HG02623 (cell line): ENCODE measurements at regions not wholly inside any gene's neighbourhood (a gene's known extent, or its start where the extent isn't known, plus 50 kb on each side); places are given as distances from the start of the nearest gene placed in this dataset.
"Not testable (repeated sequence)": the region's sequence is repeated elsewhere in the genome, so short reads cannot be mapped to it uniquely, and the experiment has no call there.

Source experiments
- ATAC-seq: cut with Tn5 transposase; IDR thresholded peaks from one replicate; pipeline ENCODE4 v1.9.1; 2021; ENCODE audit warnings: moderate library complexity; ENCODE audit not compliant: unreplicated experiment

- no peak for ATAC-seq
Observed at GRCh38 chr3:174536319-174536718, 322.8 kb upstream of the NAALADL2 start.

DNA sequence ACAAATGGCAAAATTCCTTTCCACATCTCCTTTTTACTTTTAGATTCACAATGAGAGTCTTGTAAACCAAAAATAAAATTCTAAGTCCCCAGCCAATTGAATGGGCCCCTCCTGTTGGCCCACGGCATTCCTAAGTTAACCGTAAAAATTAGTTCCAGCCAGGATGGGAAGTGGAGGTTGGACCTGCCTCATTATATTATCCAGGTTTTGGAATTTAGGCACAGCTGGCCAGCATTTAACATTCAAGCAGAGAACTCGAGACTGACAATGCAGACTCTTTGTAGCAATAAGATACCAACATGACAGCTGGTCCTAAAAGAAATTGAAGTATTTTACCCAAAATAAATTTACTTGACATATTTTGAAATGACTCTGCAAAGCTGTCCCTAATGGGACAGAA, 321.0 kb upstream of the NAALADL2 start:
- no peak for ATAC-seq

GRCh38 chr3:174540116-174540908, 318.8 kb upstream of the NAALADL2 start:
- no peak for ATAC-seq

GRCh38 chr3:174541708-174542315, 317.3 kb upstream of the NAALADL2 start:
- no peak for ATAC-seq

DNA sequence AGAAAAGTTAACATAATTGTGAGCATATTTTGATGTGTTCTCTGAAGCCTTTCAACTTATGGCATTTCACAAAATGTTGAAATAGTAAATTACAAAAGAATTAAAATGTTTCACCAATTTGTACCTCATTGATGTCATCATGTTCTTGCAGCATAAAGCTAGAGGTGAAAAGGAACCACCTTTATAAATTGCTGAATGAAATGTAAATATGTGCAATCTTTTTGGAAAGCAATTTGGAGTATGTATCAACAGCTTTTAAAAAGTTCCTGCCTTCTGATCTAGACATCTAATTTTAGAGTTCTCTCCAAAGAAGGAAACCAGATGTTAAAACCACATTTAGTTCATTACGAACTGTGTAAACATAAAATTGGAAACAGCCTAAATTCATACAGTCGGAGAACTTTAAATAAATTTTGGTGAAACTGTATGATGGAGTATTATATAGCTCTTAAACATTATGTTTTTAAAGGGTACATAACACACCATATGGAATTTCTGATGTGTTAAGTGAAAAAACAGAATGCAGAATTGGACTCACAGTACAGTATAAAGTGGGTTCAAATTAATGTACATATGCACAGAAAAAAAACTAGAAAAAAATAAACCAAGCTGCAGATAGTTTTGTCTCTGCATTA, 311.2 kb upstream of the NAALADL2 start:
- ATAC-seq = no peak

- ATAC-seq = no peak
Observed at GRCh38 chr3:174548841-174549623, 310.1 kb upstream of the NAALADL2 start.

DNA sequence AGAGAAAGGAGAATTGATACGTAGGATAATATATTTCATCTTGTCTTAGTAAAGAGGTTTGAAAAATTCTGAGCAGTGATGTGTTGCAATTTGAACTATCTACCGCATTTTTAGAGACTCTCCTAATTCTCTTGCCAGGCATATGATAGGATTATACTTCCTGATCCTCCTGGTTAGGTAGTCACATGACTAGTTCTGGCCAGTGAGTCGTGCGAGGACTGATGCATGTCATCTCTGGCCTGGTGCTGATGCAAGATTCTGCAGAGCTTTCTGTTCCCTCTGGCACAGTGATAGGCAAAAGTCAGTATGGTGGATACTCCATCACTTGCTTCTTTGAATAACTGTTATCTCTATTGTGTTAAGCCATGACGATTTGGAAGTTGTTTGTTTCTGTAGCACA, 277.6 kb upstream of the NAALADL2 start:
- ATAC-seq = no peak

- no peak for ATAC-seq
Observed at GRCh38 chr3:174583396-174583795, 275.7 kb upstream of the NAALADL2 start.

- not testable (repeated sequence) for ATAC-seq
Observed at GRCh38 chr3:174587137-174587536, 272.0 kb upstream of the NAALADL2 start.

- ATAC-seq = no peak
Observed at GRCh38 chr3:174596447-174596982, 262.6 kb upstream of the NAALADL2 start.

DNA sequence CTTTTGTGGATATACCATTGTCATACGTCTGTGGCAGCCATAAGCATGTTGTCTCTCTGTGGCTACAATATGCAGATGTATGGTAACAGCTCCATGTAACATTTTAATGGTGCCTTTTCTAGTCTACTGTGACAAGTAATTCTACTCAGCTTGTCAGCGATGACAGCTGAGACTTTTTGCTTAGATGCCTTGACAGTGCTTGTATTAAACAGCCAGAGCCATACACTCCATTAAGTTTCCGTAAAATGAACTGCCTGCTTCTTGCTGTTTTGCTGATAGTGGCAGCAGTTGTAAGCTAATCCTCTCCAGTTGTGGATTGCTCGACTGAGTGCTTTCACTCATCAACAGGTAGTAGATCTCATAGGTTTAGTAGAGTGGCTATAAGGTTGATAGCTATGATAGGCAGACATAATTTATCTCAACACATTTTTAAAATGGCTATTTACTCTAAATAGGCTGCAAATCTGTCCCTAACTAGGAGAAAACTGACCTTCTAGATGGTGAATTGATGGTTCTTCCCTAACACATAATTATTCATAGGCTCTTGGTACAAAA, 260.2 kb upstream of the NAALADL2 start:
- ATAC-seq = no peak

DNA sequence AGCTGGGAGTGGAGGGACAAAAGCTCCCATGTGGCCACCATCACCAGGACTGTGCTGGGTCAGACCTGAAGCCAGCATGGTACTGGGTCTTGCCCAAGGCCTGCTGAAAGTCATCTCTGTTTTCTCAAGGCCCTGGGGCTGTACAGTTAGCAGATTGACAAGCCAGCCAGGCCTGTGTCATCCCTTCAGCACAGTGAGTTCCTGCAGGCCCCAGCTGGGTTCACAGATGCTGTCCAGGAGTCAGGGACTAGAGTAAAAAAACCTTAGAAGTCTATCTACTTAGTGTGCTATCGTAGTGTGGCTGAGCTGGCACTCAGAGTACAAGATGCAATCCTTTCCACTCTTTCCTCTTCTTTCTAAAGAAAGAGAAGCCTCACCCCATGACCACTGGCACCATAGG, 246.0 kb upstream of the NAALADL2 start:
- no peak for ATAC-seq

DNA sequence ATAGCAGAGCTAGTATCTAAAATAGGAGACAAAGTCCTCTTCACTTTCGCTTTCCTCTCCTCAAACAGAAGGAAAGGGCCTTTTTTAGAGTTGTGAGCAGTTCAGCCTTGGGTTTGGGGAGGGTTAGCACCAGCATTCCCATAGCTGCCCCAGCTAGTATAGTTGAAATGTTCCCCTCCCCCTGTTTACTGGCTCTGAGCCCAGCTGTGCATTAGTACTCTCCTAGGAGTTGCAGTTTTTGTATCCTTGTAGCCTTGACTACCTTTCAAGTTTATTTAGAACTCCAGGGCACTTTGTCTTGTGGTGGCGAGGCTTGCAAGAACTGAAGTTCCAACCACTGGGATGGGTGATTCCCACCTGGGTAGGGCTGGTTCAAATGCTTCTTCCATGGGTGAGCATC, 245.1 kb upstream of the NAALADL2 start:
- ATAC-seq = no peak

GRCh38 chr3:174618368-174619080, 240.6 kb upstream of the NAALADL2 start:
- ATAC-seq = no peak

GRCh38 chr3:174619239-174619638, 239.9 kb upstream of the NAALADL2 start:
- ATAC-seq = no peak

DNA sequence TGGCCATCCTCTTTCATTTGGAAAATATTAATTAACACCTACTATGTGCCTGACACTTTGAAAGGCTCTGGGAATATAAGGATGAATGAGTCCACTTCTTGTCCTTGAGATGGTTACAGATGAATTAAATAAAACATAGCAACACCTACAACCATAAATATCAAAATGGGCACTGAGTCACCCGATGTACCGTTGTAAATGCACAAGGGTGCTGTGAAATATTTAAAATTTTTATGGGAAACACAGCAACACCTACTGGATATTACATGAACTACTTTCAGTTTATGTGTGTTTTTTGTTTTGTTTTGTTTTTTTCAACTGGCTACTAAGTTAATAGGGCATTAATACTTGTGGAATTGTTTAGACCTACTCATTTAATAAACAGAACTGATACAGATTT, 239.0 kb upstream of the NAALADL2 start:
- no peak for ATAC-seq

GRCh38 chr3:174620855-174621472, 238.2 kb upstream of the NAALADL2 start:
- ATAC-seq = no peak

DNA sequence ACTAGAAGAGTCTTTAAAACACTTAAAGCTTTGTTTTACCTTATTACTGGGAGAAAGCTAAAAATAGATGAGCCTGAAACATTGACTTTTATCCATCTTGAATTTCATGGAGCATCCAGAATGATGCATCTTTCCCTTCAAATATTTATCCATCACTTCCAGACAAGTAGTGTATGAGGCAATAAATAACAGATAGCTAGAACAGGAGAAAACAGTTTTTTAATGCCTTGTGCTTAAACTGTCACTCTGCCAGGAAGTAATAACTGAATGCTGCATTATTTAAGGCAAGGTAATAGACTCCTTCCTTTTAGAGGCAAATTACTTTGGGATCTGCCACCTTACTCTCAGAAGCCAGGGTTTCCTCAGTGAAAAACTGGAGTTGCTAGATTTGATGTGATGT, 225.8 kb upstream of the NAALADL2 start:
- no peak for ATAC-seq

DNA sequence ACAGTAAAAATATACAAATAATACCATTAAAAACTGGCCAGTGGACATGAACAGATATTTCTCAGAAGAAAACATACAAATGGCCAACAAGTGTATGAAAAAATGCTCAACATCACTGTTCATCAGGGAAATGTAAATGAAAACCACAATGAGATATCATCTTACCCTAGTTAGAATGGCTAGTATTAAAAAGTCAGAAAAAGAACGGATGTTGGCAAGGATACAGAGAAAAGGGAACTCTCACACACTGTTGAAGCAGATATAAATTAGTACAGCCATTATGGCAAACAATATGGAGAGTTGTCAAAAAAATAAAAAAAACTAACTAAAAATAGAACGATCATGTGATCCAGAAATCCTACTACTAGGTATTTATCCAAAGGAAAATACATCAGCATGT, 222.7 kb upstream of the NAALADL2 start:
- no peak for ATAC-seq

DNA sequence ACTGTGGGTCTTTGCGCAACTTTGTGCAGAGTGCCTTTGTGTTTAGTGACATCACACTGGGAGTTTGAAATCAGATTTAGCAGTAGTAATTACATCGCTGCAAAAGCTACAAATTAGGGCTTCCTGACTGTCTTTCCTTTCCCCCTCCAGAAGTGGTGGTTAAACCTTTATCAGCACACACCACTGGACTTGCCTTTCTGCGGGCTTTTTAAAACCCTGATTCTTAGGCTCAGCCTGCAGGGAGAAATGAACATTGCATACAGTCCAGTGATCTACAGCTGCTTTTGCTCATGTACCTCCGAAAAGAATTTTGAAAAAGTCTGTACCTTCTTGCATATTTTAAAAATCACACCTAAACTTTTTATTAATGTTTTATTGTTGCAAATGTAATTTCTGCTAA, 219.7 kb upstream of the NAALADL2 start:
- no peak for ATAC-seq
